Astrocyte (in vitro differentiated cells and primary cell): ENCODE measurements at regions not wholly inside any gene's neighbourhood (a gene's known extent, or its start where the extent isn't known, plus 50 kb on each side); places are given as distances from the start of the nearest gene placed in this dataset.

Experiments
- DNase-seq: peaks from one replicate; pipeline ENCODE4 v3.0.0-alpha.2; 2010; ENCODE audit warnings: low read depth
- FAIRE-seq: peaks from 2 replicates; lab custom pipeline; 2011; peaks lifted over from hg19 to GRCh38; lab: Jason Lieb, UNC
- H2AFZ ChIP-seq: 2 replicates; pipeline ENCODE4 v1.6.0; 2012; ENCODE audit warnings: low read depth, low read length, inconsistent platforms
- H3K27ac ChIP-seq: 2 replicates; pipeline ENCODE4 v1.5.1; 2011; ENCODE audit warnings: low read depth, low read length, inconsistent platforms
- H3K27me3 ChIP-seq: 2 replicates; pipeline ENCODE4 v1.6.0; 2011; ENCODE audit warnings: low read length, inconsistent platforms; ENCODE audit not compliant: insufficient read depth
- H3K36me3 ChIP-seq: 2 replicates; pipeline ENCODE4 v1.5.1; 2011; ENCODE audit warnings: low read length, inconsistent platforms; ENCODE audit not compliant: insufficient read depth
- H3K4me1 ChIP-seq: 2 replicates; pipeline ENCODE4 v1.5.1; 2011; ENCODE audit warnings: low read length, inconsistent platforms; ENCODE audit not compliant: insufficient read depth
- H3K4me2 ChIP-seq: 2 replicates; pipeline ENCODE4 v1.6.0; 2012; ENCODE audit warnings: low read length, inconsistent platforms
- H3K4me3 ChIP-seq: 2 replicates; pipeline ENCODE4 v1.5.1; 2011; ENCODE audit warnings: low read depth, mild to moderate bottlenecking, low read length, inconsistent platforms; ENCODE audit not compliant: insufficient read depth
- H3K79me2 ChIP-seq: 2 replicates; pipeline ENCODE4 v1.6.0; 2012; ENCODE audit warnings: mild to moderate bottlenecking, low read length, inconsistent platforms; ENCODE audit not compliant: insufficient read depth
- H3K9ac ChIP-seq: 2 replicates; pipeline ENCODE4 v1.6.0; 2012; ENCODE audit warnings: mild to moderate bottlenecking, low read length, inconsistent platforms
- H3K9me3 ChIP-seq: 2 replicates; pipeline ENCODE4 v1.5.1; 2012; ENCODE audit warnings: low read depth, mild to moderate bottlenecking, low read length, inconsistent platforms; ENCODE audit not compliant: insufficient read depth
- H4K20me1 ChIP-seq: 2 replicates; pipeline ENCODE4 v1.6.0; 2012; ENCODE audit warnings: low read length, inconsistent platforms; ENCODE audit not compliant: insufficient read depth
- H3K27ac Mint-ChIP-seq: one replicate; pipeline ENCODE4 v1.8.0; 2021; ENCODE audit warnings: mild to moderate bottlenecking, mixed read lengths; ENCODE audit not compliant: unreplicated experiment
- H3K27me3 Mint-ChIP-seq: one replicate; pipeline ENCODE4 v1.8.0; 2021; ENCODE audit warnings: low read depth, mixed read lengths; ENCODE audit not compliant: unreplicated experiment
- H3K36me3 Mint-ChIP-seq: one replicate; pipeline ENCODE4 v1.8.0; 2021; ENCODE audit warnings: low read depth, mixed read lengths; ENCODE audit not compliant: unreplicated experiment
- H3K4me1 Mint-ChIP-seq: one replicate; pipeline ENCODE4 v1.8.0; 2021; ENCODE audit warnings: low read depth, mixed read lengths; ENCODE audit not compliant: unreplicated experiment
- H3K4me3 Mint-ChIP-seq: one replicate; pipeline ENCODE4 v1.8.0; 2021; ENCODE audit warnings: mild to moderate bottlenecking, moderate library complexity, mixed read lengths; ENCODE audit not compliant: unreplicated experiment
- H3K9me3 Mint-ChIP-seq: one replicate; pipeline ENCODE4 v1.8.0; 2021; ENCODE audit warnings: mild to moderate bottlenecking, mixed read lengths; ENCODE audit not compliant: unreplicated experiment
- CTCF ChIP-seq: IDR thresholded peaks from 2 replicates; pipeline ENCODE4 v1.5.1; 2011; ENCODE audit warnings: low read depth, mild to moderate bottlenecking, inconsistent platforms, low read length, moderate library complexity; ENCODE audit not compliant: insufficient read depth
- EZH2 ChIP-seq: IDR thresholded peaks from 2 replicates; pipeline ENCODE4 v1.6.1; 2012; ENCODE audit warnings: mild to moderate bottlenecking, low read length, inconsistent platforms; ENCODE audit not compliant: insufficient read depth

GRCh38 chr11:34564406-34564805 is 50.8 kb upstream of the ELF5 start:
- H3K4me3 ChIP-seq, result no peak overlapping the region
- Mint-ChIP-seq H3K9me3 (no peaks in the 10 kb centered on the region), H3K36me3 (no peaks in the 10 kb centered on the region), H3K27ac (peak overlapping the region; percentile 82), H3K4me1 (peaks cover 17% of the 10 kb centered on the region), H3K4me3 (no peak overlapping the region), H3K27me3 (peaks cover 2% of the 10 kb centered on the region)
- FAIRE-seq (no peak), DNase-seq (peak; percentile 57)
- TF ChIP-seq CTCF (no peak), EZH2 (no peak)
- peak overlapping the region; percentile 37 for H2AFZ ChIP-seq
- H3K4me2 ChIP-seq, result peak overlapping the region; percentile 65
- H3K27ac ChIP-seq, result no peak overlapping the region
- H3K4me1 ChIP-seq, result peaks cover 11% of the 10 kb centered on the region
- no peaks in the 10 kb centered on the region for H3K36me3 ChIP-seq
- no peaks in the 10 kb centered on the region for H4K20me1 ChIP-seq
- H3K79me2 ChIP-seq, result no peaks in the 10 kb centered on the region
- H3K27me3 ChIP-seq, result no peaks in the 10 kb centered on the region
- H3K9me3 ChIP-seq, result no peaks in the 10 kb centered on the region
- no peak overlapping the region for H3K9ac ChIP-seq

GRCh38 chr11:34564807-34565241 is 51.2 kb upstream of the ELF5 start:
- H3K27me3 Mint-ChIP-seq, result peaks cover 2% of the 10 kb centered on the region
- H3K4me3 Mint-ChIP-seq, result no peak overlapping the region
- Histone ChIP-seq H3K36me3 (no peaks in the 10 kb centered on the region), H3K27ac (no peak overlapping the region), H3K9ac (no peak overlapping the region), H3K4me2 (peak overlapping the region; percentile 65), H2AFZ (peak overlapping the region; percentile 37), H3K79me2 (no peaks in the 10 kb centered on the region), H3K9me3 (no peaks in the 10 kb centered on the region), H4K20me1 (no peaks in the 10 kb centered on the region), H3K4me3 (no peak overlapping the region), H3K27me3 (no peaks in the 10 kb centered on the region), H3K4me1 (peaks cover 11% of the 10 kb centered on the region)
- H3K36me3 Mint-ChIP-seq, result no peaks in the 10 kb centered on the region
- H3K9me3 Mint-ChIP-seq, result no peaks in the 10 kb centered on the region
- peaks cover 17% of the 10 kb centered on the region for H3K4me1 Mint-ChIP-seq
- no peak for FAIRE-seq
- TF ChIP-seq EZH2 (no peak), CTCF (no peak)
- no peak for DNase-seq
- H3K27ac Mint-ChIP-seq, result peak overlapping the region; percentile 82

GRCh38 chr11:34565417-34566207 is 52.0 kb upstream of the ELF5 start:
- no peak for FAIRE-seq
- no peaks in the 10 kb centered on the region for H4K20me1 ChIP-seq
- Mint-ChIP-seq H3K36me3 (no peaks in the 10 kb centered on the region), H3K4me1 (peaks cover 17% of the 10 kb centered on the region), H3K4me3 (no peak overlapping the region), H3K9me3 (no peaks in the 10 kb centered on the region), H3K27me3 (peaks cover 2% of the 10 kb centered on the region), H3K27ac (peak overlapping the region; percentile 47)
- no peak overlapping the region for H3K9ac ChIP-seq
- H3K4me1 ChIP-seq, result peaks cover 11% of the 10 kb centered on the region
- no peaks in the 10 kb centered on the region for H3K79me2 ChIP-seq
- no peaks in the 10 kb centered on the region for H3K27me3 ChIP-seq
- no peak overlapping the region for H3K4me2 ChIP-seq
- no peak for DNase-seq
- TF ChIP-seq EZH2 (no peak), CTCF (peak; percentile 32)
- no peak overlapping the region for H3K27ac ChIP-seq
- H2AFZ ChIP-seq, result no peak overlapping the region
- no peaks in the 10 kb centered on the region for H3K9me3 ChIP-seq
- H3K36me3 ChIP-seq, result no peaks in the 10 kb centered on the region
- H3K4me3 ChIP-seq, result no peak overlapping the region
